ENCODE measurements at regions not wholly inside any gene's neighbourhood (a gene's known extent, or its start where the extent isn't known, plus 50 kb on each side); places are given as distances from the start of the nearest gene placed in this dataset.

GRCh38 chr5:1668141-1668721 lies 131.4 kb downstream of the MRPL36 start:
- no peak for DNase-seq (ENCODE audit: low read depth, low spot score)

- DNase-seq (ENCODE audit: low read depth, low spot score), result no peak
Measured at GRCh38 chr5:1667648-1668140, 131.9 kb downstream of the MRPL36 start.

GRCh38 chr5:1666812-1667588 lies 132.6 kb downstream of the MRPL36 start:
- peak; percentile 69 for DNase-seq (ENCODE audit: low read depth, low spot score)

GRCh38 chr5:1666221-1666620 lies 133.4 kb downstream of the MRPL36 start:
- no peak for DNase-seq (ENCODE audit: low read depth, low spot score)

GRCh38 chr5:1665803-1666202 lies 133.8 kb downstream of the MRPL36 start:
- DNase-seq (ENCODE audit: low read depth, low spot score), result no peak

- no peak for DNase-seq (ENCODE audit: low read depth, low spot score)
Measured at GRCh38 chr5:1665231-1665630, 134.4 kb downstream of the MRPL36 start.

- DNase-seq (ENCODE audit: low read depth, low spot score), result no peak
Measured at GRCh38 chr5:1663186-1663585, 136.5 kb downstream of the MRPL36 start.

- no peak for DNase-seq (ENCODE audit: low read depth, low spot score)
Measured at GRCh38 chr5:1662559-1663085, 137.0 kb downstream of the MRPL36 start.

- no peak for DNase-seq (ENCODE audit: low read depth, low spot score)
Measured at GRCh38 chr5:1661831-1662558, 137.6 kb downstream of the MRPL36 start.

- no peak for DNase-seq (ENCODE audit: low read depth, low spot score)
Measured at GRCh38 chr5:1661311-1661710, 137.6 kb upstream of the LPCAT1 start.

- DNase-seq (ENCODE audit: low read depth, low spot score), result no peak
Measured at GRCh38 chr5:1660511-1660910, 136.8 kb upstream of the LPCAT1 start.

- DNase-seq (ENCODE audit: low read depth, low spot score), result no peak
Measured at GRCh38 chr5:1660001-1660400, 136.2 kb upstream of the LPCAT1 start.

- DNase-seq (ENCODE audit: low read depth, low spot score), result no peak
Measured at GRCh38 chr5:1659100-1659981, 135.6 kb upstream of the LPCAT1 start.

- DNase-seq (ENCODE audit: low read depth, low spot score), result peak; percentile 61
Measured at GRCh38 chr5:1658665-1659064, 134.9 kb upstream of the LPCAT1 start.

- DNase-seq (ENCODE audit: low read depth, low spot score), result no peak
Measured at GRCh38 chr5:1657161-1657741, 133.5 kb upstream of the LPCAT1 start.

GRCh38 chr5:1656271-1656975 lies 132.7 kb upstream of the LPCAT1 start:
- DNase-seq (ENCODE audit: low read depth, low spot score), result no peak

- DNase-seq (ENCODE audit: low read depth, low spot score), result no peak
Measured at GRCh38 chr5:1655496-1656270, 131.9 kb upstream of the LPCAT1 start.

- no peak for DNase-seq (ENCODE audit: low read depth, low spot score)
Measured at GRCh38 chr5:1654786-1655495, 131.2 kb upstream of the LPCAT1 start.

All from ELF-1 (cell line).